HEK293 (cell line): ENCODE measurements at regions not wholly inside any gene's neighbourhood (a gene's known extent, or its start where the extent isn't known, plus 50 kb on each side); places are given as distances from the start of the nearest gene placed in this dataset.

Experiments
- CTCF ChIA-PET: fragments of 350-600 bp; formaldehyde crosslinking; extraction: SDS; loops from one replicate; lab custom pipeline; 2021; ENCODE audit warnings: antibody characterized with exemption; lab: Yijun Ruan, JAX
- POLR2A ChIA-PET: fragments of 300-600 bp; formaldehyde crosslinking; extraction: SDS; loops from one replicate; lab custom pipeline; 2020; ENCODE audit warnings: antibody characterized with exemption, inconsistent platforms; lab: Yijun Ruan, JAX
- H3K27ac ChIP-seq: fragments of 200-500 bp; sonication (Bioruptor generic); 2 replicates; pipeline ENCODE4 v1.5.1; 2014; ENCODE audit warnings: low read depth, low read length, control low read depth, inconsistent platforms; ENCODE audit errors: extremely low read depth
- H3K36me3 ChIP-seq, 2 experiments: fragments of 200-500 bp in 1 of 2; sonication (Bioruptor generic) in 1 of 2; 1 replicate in 1 of 2; 2 replicates in 1 of 2; pipeline ENCODE4 v1.5.1; 2014 to 2017; ENCODE audit warnings: inconsistent platforms in 2 of 2, low read length in 2 of 2; ENCODE audit not compliant: control insufficient read depth in 2 of 2, insufficient read depth in 1 of 2
- H3K4me1 ChIP-seq: fragments of 200-500 bp; sonication (Bioruptor generic); 2 replicates; pipeline ENCODE4 v1.5.1; 2014; ENCODE audit warnings: mild to moderate bottlenecking, low read length, inconsistent platforms; ENCODE audit not compliant: control insufficient read depth, insufficient read depth
- H3K4me3 ChIP-seq: 2 replicates; pipeline ENCODE4 v1.5.1; 2011; ENCODE audit warnings: low read depth, mild to moderate bottlenecking, control low read depth, low read length, moderate library complexity
- H3K9me3 ChIP-seq: fragments of 200-500 bp; sonication (Bioruptor generic); 2 replicates; pipeline ENCODE4 v1.5.1; 2014; ENCODE audit warnings: low read depth, low read length, inconsistent platforms; ENCODE audit not compliant: control insufficient read depth, insufficient read depth
- KLF17 ChIP-seq: fragments of 450-650 bp; formaldehyde crosslinking; IDR thresholded peaks from 2 replicates; pipeline ENCODE4 v1.5.1; 2016; ENCODE audit warnings: missing biosample characterization, missing genetic modification characterization
- OSR2 ChIP-seq: fragments of 450-650 bp; formaldehyde crosslinking; IDR thresholded peaks from 2 replicates; pipeline ENCODE4 v1.5.1; 2016; ENCODE audit warnings: missing biosample characterization, missing genetic modification characterization
- OVOL3 ChIP-seq: fragments of 450-650 bp; formaldehyde crosslinking; IDR thresholded peaks from 2 replicates; pipeline ENCODE4 v1.5.1; 2016; ENCODE audit warnings: missing biosample characterization, missing genetic modification characterization
- PRDM10 ChIP-seq: fragments of 450-650 bp; formaldehyde crosslinking; IDR thresholded peaks from 2 replicates; pipeline ENCODE4 v1.5.1; 2016; ENCODE audit warnings: missing biosample characterization, missing genetic modification characterization
- PRDM6 ChIP-seq: fragments of 450-650 bp; formaldehyde crosslinking; IDR thresholded peaks from 2 replicates; pipeline ENCODE4 v1.5.1; 2017; ENCODE audit warnings: missing biosample characterization, missing genetic modification characterization
- REST ChIP-seq: fragments of 450-650 bp; formaldehyde crosslinking; IDR thresholded peaks from 2 replicates; pipeline ENCODE4 v1.5.1; 2016; ENCODE audit warnings: missing biosample characterization, missing genetic modification characterization
- TRIM28 ChIP-seq: IDR thresholded peaks from 2 replicates; pipeline ENCODE4 v1.6.1; 2011; ENCODE audit warnings: low read length, control low read depth, borderline replicate concordance
- ZBTB48 ChIP-seq: fragments of 450-650 bp; formaldehyde crosslinking; IDR thresholded peaks from 2 replicates; pipeline ENCODE4 v1.5.1; 2016; ENCODE audit warnings: missing biosample characterization, missing genetic modification characterization
- ZBTB6 ChIP-seq: fragments of 450-650 bp; formaldehyde crosslinking; IDR thresholded peaks from 2 replicates; pipeline ENCODE4 v1.5.1; 2017; ENCODE audit warnings: missing biosample characterization, missing genetic modification characterization
- ZNF138 ChIP-seq: fragments of 450-650 bp; formaldehyde crosslinking; IDR thresholded peaks from 2 replicates; pipeline ENCODE4 v1.5.1; 2016; ENCODE audit warnings: missing biosample characterization, missing genetic modification characterization, borderline replicate concordance
- ZNF148 ChIP-seq: fragments of 450-650 bp; formaldehyde crosslinking; IDR thresholded peaks from 2 replicates; pipeline ENCODE4 v1.5.0; 2017; ENCODE audit warnings: missing biosample characterization, missing genetic modification characterization, borderline replicate concordance
- ZNF266 ChIP-seq: fragments of 450-650 bp; formaldehyde crosslinking; IDR thresholded peaks from 2 replicates; pipeline ENCODE4 v1.5.1; 2016; ENCODE audit warnings: missing biosample characterization, missing genetic modification characterization, low read depth
- ZNF311 ChIP-seq: fragments of 450-650 bp; formaldehyde crosslinking; IDR thresholded peaks from 2 replicates; pipeline ENCODE4 v1.5.1; 2017; ENCODE audit warnings: missing biosample characterization, missing genetic modification characterization, borderline replicate concordance
- ZNF510 ChIP-seq: fragments of 450-650 bp; formaldehyde crosslinking; IDR thresholded peaks from 2 replicates; pipeline ENCODE4 v1.5.1; 2018; ENCODE audit warnings: mild to moderate bottlenecking, missing genetic modification characterization, missing biosample characterization; ENCODE audit not compliant: insufficient replicate concordance
- ZNF544 ChIP-seq: fragments of 450-650 bp; formaldehyde crosslinking; IDR thresholded peaks from 2 replicates; pipeline ENCODE4 v1.5.0; 2017; ENCODE audit warnings: missing biosample characterization, missing genetic modification characterization
- ZSCAN4 ChIP-seq: fragments of 450-650 bp; formaldehyde crosslinking; IDR thresholded peaks from 2 replicates; pipeline ENCODE4 v1.5.1; 2017; ENCODE audit warnings: missing biosample characterization, missing genetic modification characterization

GRCh38 chr10:3616880-3617279 lies 168.1 kb downstream of the KLF6 start:
- Histone ChIP-seq H3K27ac (no peak overlapping the region), H3K4me3 (no peak overlapping the region), H3K36me3 (no peaks in the 10 kb centered on the region), H3K4me1 (no peaks in the 10 kb centered on the region), H3K9me3 (no peaks in the 10 kb centered on the region)
- ChIA-PET CTCF (no interaction called here), POLR2A (no interaction called here)
- TF ChIP-seq ZNF148 (tag by site-specific recombination) (no peak), TRIM28 (peak; percentile 81; the same call in 1 of the 2 replicates), PRDM10 (no peak), KLF17 (no peak), REST (tag by site-specific recombination) (no peak)
- TF ChIP-seq, all 188 proteins: peak for 1

- H3K4me1 ChIP-seq: no peaks in the 10 kb centered on the region
- H3K27ac ChIP-seq: no peak overlapping the region
- ChIA-PET POLR2A (no interaction called here), CTCF (interaction anchor here (0.7 kb wide), 2 partner anchors 19 to 28 kb away, joined by 3 to 4 read pairs; no protein-coding TSS in a partner anchor)
- H3K36me3 ChIP-seq: no peaks in the 10 kb centered on the region
- H3K9me3 ChIP-seq: no peaks in the 10 kb centered on the region
- H3K4me3 ChIP-seq: no peak overlapping the region
- no peak for TF ChIP-seq ZBTB48 (tag by site-specific recombination)
- no peak for TF ChIP-seq ZNF138 (tag by site-specific recombination)
- no peak for TF ChIP-seq ZSCAN4 (tag by site-specific recombination)
- TF ChIP-seq ZNF544 (tag by site-specific recombination): no peak
- no peak for TF ChIP-seq ZNF266 (tag by site-specific recombination)
- no peak for TF ChIP-seq ZNF510 (tag by site-specific recombination)
- no peak for TF ChIP-seq OVOL3 (tag by site-specific recombination)
- TF ChIP-seq ZNF311 (tag by site-specific recombination): no peak
- no peak for TF ChIP-seq ZBTB6 (tag by site-specific recombination)
- no peak for TF ChIP-seq PRDM6 (tag by site-specific recombination)
- no peak for TF ChIP-seq OSR2 (tag by site-specific recombination)
Observed at GRCh38 chr10:3613318-3613717, 171.7 kb downstream of the KLF6 start.
